H9 (cell line): ENCODE measurements at regions not wholly inside any gene's neighbourhood (a gene's known extent, or its start where the extent isn't known, plus 50 kb on each side); places are given as distances from the start of the nearest gene placed in this dataset.

Experiments
- DNase-seq: peaks from one replicate; pipeline ENCODE4 v3.0.0-alpha.2; 2017
- H2AFZ ChIP-seq: one replicate; pipeline ENCODE4 v1.6.1; 2013; ENCODE audit warnings: mild to moderate bottlenecking, low read length, control low read depth, moderate library complexity
- H2AK5ac ChIP-seq: 2 replicates; pipeline ENCODE4 v1.6.1; 2013; ENCODE audit warnings: low read length, control low read depth, mixed read lengths; ENCODE audit not compliant: insufficient read length
- H2BK120ac ChIP-seq: one replicate; pipeline ENCODE4 v1.6.1; 2013; ENCODE audit warnings: low read depth, mild to moderate bottlenecking, low read length, control low read depth, inconsistent platforms; ENCODE audit not compliant: poor library complexity, severe bottlenecking
- H2BK12ac ChIP-seq: 2 replicates; pipeline ENCODE4 v1.6.1; 2013; ENCODE audit warnings: low read length, control low read depth, mixed read lengths, low read depth; ENCODE audit not compliant: insufficient read length
- H2BK15ac ChIP-seq: 2 replicates; pipeline ENCODE4 v1.6.1; 2013; ENCODE audit warnings: low read depth, low read length, control low read depth
- H2BK20ac ChIP-seq: one replicate; pipeline ENCODE4 v1.6.1; 2013; ENCODE audit warnings: low read depth, mild to moderate bottlenecking, low read length, control low read depth, inconsistent platforms; ENCODE audit not compliant: poor library complexity, severe bottlenecking
- H2BK5ac ChIP-seq: 2 replicates; pipeline ENCODE4 v1.6.1; 2013; ENCODE audit warnings: low read length, control low read depth, mixed read lengths; ENCODE audit not compliant: insufficient read length
- H3K14ac ChIP-seq: 2 replicates; pipeline ENCODE4 v1.6.1; 2013; ENCODE audit warnings: low read length, control low read depth; ENCODE audit not compliant: insufficient read depth
- H3K18ac ChIP-seq: 2 replicates; pipeline ENCODE4 v1.6.1; 2013; ENCODE audit warnings: low read depth, mild to moderate bottlenecking, mixed read lengths, low read length, control low read depth; ENCODE audit not compliant: insufficient read length
- H3K23ac ChIP-seq: 2 replicates; pipeline ENCODE4 v1.6.1; 2013; ENCODE audit warnings: low read length, control low read depth, mixed read lengths, low read depth; ENCODE audit not compliant: insufficient read length
- H3K23me2 ChIP-seq: 2 replicates; pipeline ENCODE4 v1.6.1; 2013; ENCODE audit warnings: low read depth, mild to moderate bottlenecking, mixed read lengths, low read length, control low read depth; ENCODE audit not compliant: insufficient read length, poor library complexity, severe bottlenecking
- H3K27ac ChIP-seq: 2 replicates; pipeline ENCODE4 v1.5.1; 2013; ENCODE audit warnings: low read length, control low read depth, mixed read lengths, low read depth; ENCODE audit not compliant: insufficient read length
- H3K27me3 ChIP-seq: 2 replicates; pipeline ENCODE4 v1.6.1; 2013; ENCODE audit warnings: low read length, control low read depth, inconsistent platforms; ENCODE audit not compliant: insufficient read depth
- H3K4ac ChIP-seq: 2 replicates; pipeline ENCODE4 v1.6.1; 2013; ENCODE audit warnings: low read depth, mild to moderate bottlenecking, control low read depth, inconsistent platforms, low read length, moderate library complexity
- H3K4me1 ChIP-seq: 2 replicates; pipeline ENCODE4 v1.6.1; 2013; ENCODE audit warnings: low read length, control low read depth, inconsistent platforms; ENCODE audit not compliant: insufficient read depth
- H3K4me2 ChIP-seq: 2 replicates; pipeline ENCODE4 v1.6.1; 2013; ENCODE audit warnings: low read length, control low read depth, mixed read lengths; ENCODE audit not compliant: insufficient read length, insufficient read depth
- H3K56ac ChIP-seq: 2 replicates; pipeline ENCODE4 v1.6.1; 2013; ENCODE audit warnings: low read depth, mild to moderate bottlenecking, mixed read lengths, low read length, control low read depth; ENCODE audit not compliant: insufficient read length
- H3K79me1 ChIP-seq: 2 replicates; pipeline ENCODE4 v1.6.1; 2013; ENCODE audit warnings: low read depth, mild to moderate bottlenecking, moderate library complexity, low read length, control low read depth, inconsistent platforms; ENCODE audit not compliant: insufficient read depth, poor library complexity, severe bottlenecking
- H3K79me2 ChIP-seq: 2 replicates; pipeline ENCODE4 v1.6.1; 2013; ENCODE audit warnings: low read length, control low read depth, inconsistent platforms; ENCODE audit not compliant: insufficient read depth
- H3K9ac ChIP-seq: 2 replicates; pipeline ENCODE4 v1.6.1; 2013; ENCODE audit warnings: low read length, control low read depth, mixed read lengths; ENCODE audit not compliant: insufficient read length; ENCODE audit errors: extremely low read depth
- H3K9me3 ChIP-seq: one replicate; pipeline ENCODE4 v1.6.1; 2013; ENCODE audit warnings: low read depth, low read length, inconsistent platforms; ENCODE audit not compliant: control insufficient read depth
- H3T11ph ChIP-seq: one replicate; pipeline ENCODE4 v1.6.1; 2013; ENCODE audit warnings: mild to moderate bottlenecking, low read length, control low read depth, inconsistent platforms
- H4K20me1 ChIP-seq: one replicate; pipeline ENCODE4 v1.6.1; 2013; ENCODE audit not compliant: control insufficient read depth, insufficient read length, insufficient read depth
- H4K5ac ChIP-seq: 2 replicates; pipeline ENCODE4 v1.6.1; 2013; ENCODE audit warnings: low read depth, mild to moderate bottlenecking, mixed read lengths, low read length, control low read depth; ENCODE audit not compliant: insufficient read length
- H4K8ac ChIP-seq: replicated peaks from 2 replicates; pipeline ENCODE4 v1.6.1; 2013; ENCODE audit warnings: low read length, control low read depth, mixed read lengths, low read depth; ENCODE audit not compliant: insufficient read length
- H4K91ac ChIP-seq: 2 replicates; pipeline ENCODE4 v1.6.1; 2013; ENCODE audit warnings: low read depth, mild to moderate bottlenecking, moderate library complexity, mixed read lengths, low read length, control low read depth; ENCODE audit not compliant: insufficient read length
- H3K27ac Mint-ChIP-seq, 3 experiments: 2 replicates in 2 of 3; 3 replicates in 1 of 3; pipeline ENCODE4 v1.8.0; 2020 to 2021; ENCODE audit warnings: mixed read lengths in 3 of 3, mild to moderate bottlenecking in 1 of 3, moderate library complexity in 1 of 3
- H3K27me3 Mint-ChIP-seq: 2 replicates; pipeline ENCODE4 v1.8.0; 2021; ENCODE audit warnings: low read depth, mild to moderate bottlenecking, moderate library complexity, mixed read lengths
- H3K36me3 Mint-ChIP-seq, 3 experiments: 2 replicates in 2 of 3; 3 replicates in 1 of 3; pipeline ENCODE4 v1.8.0; 2020 to 2021; ENCODE audit warnings: low read depth in 3 of 3, mixed read lengths in 3 of 3; ENCODE audit not compliant: insufficient read depth in 1 of 3
- H3K4me1 Mint-ChIP-seq, 2 experiments: 2 replicates each; pipeline ENCODE4 v1.8.0; 2020; ENCODE audit warnings: mixed read lengths in 2 of 2
- H3K4me3 Mint-ChIP-seq, 2 experiments: 2 replicates in 1 of 2; 3 replicates in 1 of 2; pipeline ENCODE4 v1.8.0; 2020 to 2021; ENCODE audit warnings: mild to moderate bottlenecking in 2 of 2, mixed read lengths in 2 of 2, moderate library complexity in 1 of 2
- H3K9me3 Mint-ChIP-seq, 2 experiments: 2 replicates in 1 of 2; 3 replicates in 1 of 2; pipeline ENCODE4 v1.8.0; 2020; ENCODE audit warnings: mild to moderate bottlenecking in 2 of 2, mixed read lengths in 2 of 2, moderate library complexity in 1 of 2
- CTCF ChIP-seq: fragments of 200-600 bp; sonication (generic); conservative IDR thresholded peaks from 3 replicates; pipeline ENCODE4 v1.8.0; 2021; ENCODE audit warnings: antibody characterized with exemption, mild to moderate bottlenecking
- whole genome bisulfite sequencing: extraction: QIAGEN DNeasy Blood & Tissue Kit; methylation state at CpG from one replicate; pipeline ENCODE4 v1.1.7; 2013; ENCODE audit warnings: missing lambda C conversion rate, low lambda C conversion rate, mixed read lengths; ENCODE audit not compliant: insufficient read length; ENCODE audit errors: extremely low coverage; 5-methylcytosine and 5-hydroxymethylcytosine counted together

- Mint-ChIP-seq H3K27ac (no peak overlapping the region), H3K36me3 (peaks cover 9 to 18% (median 9%) of the 10 kb centered on the region in 3 experiments; a peak in 6 of 7 replicates), H3K4me1 (peaks cover 3 to 4% of the 10 kb centered on the region in 2 experiments; a peak in 3 of 4 replicates), H3K4me3 (no peak overlapping the region), H3K27me3 (no peaks in the 10 kb centered on the region), H3K9me3 (peaks cover 15 to 22% of the 10 kb centered on the region in 2 experiments; a peak in 4 of 5 replicates)
- H4K5ac ChIP-seq, result no peak overlapping the region
- H3K79me1 ChIP-seq, result no peaks in the 10 kb centered on the region
- no peak overlapping the region for H2BK20ac ChIP-seq
- no peak overlapping the region for H2BK12ac ChIP-seq
- peaks cover 7% of the 10 kb centered on the region for H3K9me3 ChIP-seq
- H3K18ac ChIP-seq, result no peak overlapping the region
- no peak overlapping the region for H3K23ac ChIP-seq
- no peaks in the 10 kb centered on the region; the same call in 1 of the 2 replicates for H3K4me1 ChIP-seq
- H3K4me2 ChIP-seq, result no peak overlapping the region
- no peak overlapping the region for H4K8ac ChIP-seq
- WGBS, result no CpG with 5 or more reads among the region's 1 CpG
- H4K91ac ChIP-seq, result no peak overlapping the region
- H3K9ac ChIP-seq, result no peak overlapping the region
- no peak for DNase-seq
- H3K4ac ChIP-seq, result no peak overlapping the region
- H2BK120ac ChIP-seq, result no peak overlapping the region
- H2AFZ ChIP-seq, result no peak overlapping the region
- no peak overlapping the region for H3K27ac ChIP-seq
- H2BK5ac ChIP-seq, result no peak overlapping the region
- no peak overlapping the region for H3K56ac ChIP-seq
- H2AK5ac ChIP-seq, result no peak overlapping the region
- no peak overlapping the region for H3T11ph ChIP-seq
- H4K20me1 ChIP-seq, result no peaks in the 10 kb centered on the region
- H3K27me3 ChIP-seq, result no peaks in the 10 kb centered on the region
- no peak overlapping the region for H3K14ac ChIP-seq
- no peak overlapping the region for H2BK15ac ChIP-seq
- no peaks in the 10 kb centered on the region for H3K23me2 ChIP-seq
- TF ChIP-seq CTCF, result no peak
- no peaks in the 10 kb centered on the region for H3K79me2 ChIP-seq
These were observed 1744.3 kb upstream of the MIR17HG start for GRCh38 chr13:89603187-89603586.
